G401.6 (cell line): ENCODE measurements at regions not wholly inside any gene's neighbourhood (a gene's known extent, or its start where the extent isn't known, plus 50 kb on each side); places are given as distances from the start of the nearest gene placed in this dataset.
"Not testable (repeated sequence)": the region's sequence is repeated elsewhere in the genome, so short reads cannot be mapped to it uniquely, and the experiment has no call there.

Experiments
- FAIRE-seq: peaks from 2 replicates; lab custom pipeline; 2012; peaks lifted over from hg19 to GRCh38; lab: Jason Lieb, UNC

DNA sequence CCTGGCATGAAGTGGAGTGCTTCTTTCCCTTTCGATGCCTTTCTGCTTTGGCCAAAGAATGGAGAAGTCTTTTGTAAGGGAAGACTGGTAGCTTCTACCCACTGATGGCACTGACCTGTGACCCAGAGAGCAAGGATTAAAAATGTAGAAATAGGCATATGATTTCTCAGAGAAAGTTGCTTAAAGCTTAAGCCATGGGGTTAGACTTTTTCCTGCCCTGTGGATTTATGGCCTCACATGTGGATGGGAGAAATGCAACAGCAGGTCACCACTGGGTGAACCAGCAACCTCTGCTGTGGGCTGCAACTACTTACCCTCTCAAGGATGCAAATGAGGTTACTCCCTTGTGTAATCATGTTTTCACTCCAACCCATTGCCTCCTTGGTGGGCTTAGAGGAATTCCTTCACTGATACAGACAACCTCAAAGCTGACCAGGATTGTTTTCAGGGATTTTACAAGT lies 86.7 kb upstream of the CDC42EP3 start:
- not testable (repeated sequence) for FAIRE-seq

DNA sequence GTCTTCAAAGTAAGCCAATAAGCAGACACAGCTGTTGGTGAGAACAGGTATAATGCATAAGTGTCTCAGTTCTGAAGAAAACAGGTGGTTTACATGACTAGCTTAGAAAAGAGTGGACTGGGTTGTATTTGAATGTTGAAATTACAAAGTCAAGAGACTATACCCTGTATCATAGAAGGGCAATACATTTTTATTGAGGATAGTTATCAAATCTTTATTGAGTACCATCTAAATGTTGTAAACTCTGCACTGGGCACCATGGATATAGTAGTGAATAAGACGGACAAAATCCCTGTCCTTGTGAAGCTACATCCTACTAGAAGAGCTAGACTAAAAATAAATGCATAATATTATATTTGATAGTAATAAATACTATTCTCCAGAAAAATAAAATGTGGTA lies 88.5 kb upstream of the CDC42EP3 start:
- not testable (repeated sequence) for FAIRE-seq

DNA sequence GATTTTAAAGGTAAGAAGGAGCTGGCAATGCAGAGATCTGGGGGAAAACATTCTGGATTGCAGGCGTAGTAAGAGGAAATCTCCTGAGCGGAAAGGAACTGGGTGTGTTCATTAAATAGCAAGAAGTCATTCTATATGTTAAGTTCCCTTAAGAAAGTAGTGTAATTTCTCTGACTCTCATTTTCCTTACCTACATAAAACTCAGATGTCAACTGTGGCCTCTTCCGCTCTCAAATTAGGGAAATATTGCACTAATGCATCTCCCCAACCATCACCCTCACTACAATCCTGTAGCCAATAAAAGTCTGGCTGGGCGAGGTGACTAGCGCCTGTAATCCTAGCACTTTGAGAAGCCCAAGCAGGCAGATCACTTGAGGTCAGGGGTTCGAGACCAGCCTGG lies 89.0 kb upstream of the CDC42EP3 start:
- FAIRE-seq: no peak

DNA sequence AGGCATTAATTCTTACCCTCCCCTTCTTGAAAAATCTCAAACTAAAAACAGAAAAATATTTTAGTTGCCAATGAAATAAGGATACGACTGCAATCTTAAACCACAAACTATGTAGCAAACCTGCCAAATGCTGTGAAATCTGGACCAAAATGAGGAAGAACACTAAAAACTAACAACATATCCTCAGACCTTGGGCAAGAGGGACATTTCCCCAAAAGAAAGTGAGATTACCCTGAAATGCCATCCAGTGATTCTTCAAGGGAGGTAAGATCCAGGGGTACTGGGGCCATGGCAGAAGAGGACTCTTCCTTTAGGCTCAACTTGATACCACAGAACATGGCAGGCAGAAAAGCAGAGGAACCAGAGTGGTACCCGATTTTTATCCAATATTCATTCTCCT lies 90.8 kb upstream of the CDC42EP3 start:
- FAIRE-seq: not testable (repeated sequence)

DNA sequence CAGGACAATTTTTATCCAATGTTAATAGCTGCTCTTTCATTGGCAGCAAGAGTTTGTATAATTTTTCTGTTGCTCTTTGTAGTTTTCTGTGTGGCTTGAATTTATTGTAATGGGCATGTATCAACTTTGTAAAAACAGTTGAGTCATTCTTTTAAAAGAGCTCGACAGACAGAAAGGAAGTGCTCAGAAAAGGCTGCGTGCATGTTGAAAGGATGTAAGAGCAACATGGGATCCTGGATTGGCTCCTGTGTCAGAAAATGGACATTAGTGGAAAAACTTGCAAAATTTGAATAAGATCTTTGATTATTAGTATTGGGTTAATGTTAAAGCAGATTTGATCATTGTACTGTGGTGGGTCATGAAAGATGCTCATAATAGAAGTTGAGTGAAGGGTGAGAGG lies 93.3 kb upstream of the CDC42EP3 start:
- FAIRE-seq: no peak

DNA sequence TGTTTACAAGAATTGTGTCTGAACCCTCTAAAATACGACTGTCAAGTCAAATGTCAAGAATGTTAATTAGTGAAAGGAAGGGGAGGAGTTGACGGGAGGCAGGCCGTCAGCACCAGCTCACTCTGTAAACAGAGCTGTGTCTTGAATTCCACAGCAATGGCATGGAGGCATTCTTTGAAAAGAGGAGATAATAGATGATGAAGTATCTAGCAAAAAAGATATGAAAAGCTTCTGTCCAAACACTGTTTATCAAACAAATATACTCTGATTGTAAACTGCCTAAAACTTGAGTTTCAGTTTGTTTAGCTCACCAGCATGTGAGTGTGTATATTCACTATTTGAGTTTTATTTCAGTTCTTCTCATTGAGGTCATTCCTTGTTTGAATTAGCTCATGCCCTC lies 94.7 kb upstream of the CDC42EP3 start:
- no peak for FAIRE-seq

DNA sequence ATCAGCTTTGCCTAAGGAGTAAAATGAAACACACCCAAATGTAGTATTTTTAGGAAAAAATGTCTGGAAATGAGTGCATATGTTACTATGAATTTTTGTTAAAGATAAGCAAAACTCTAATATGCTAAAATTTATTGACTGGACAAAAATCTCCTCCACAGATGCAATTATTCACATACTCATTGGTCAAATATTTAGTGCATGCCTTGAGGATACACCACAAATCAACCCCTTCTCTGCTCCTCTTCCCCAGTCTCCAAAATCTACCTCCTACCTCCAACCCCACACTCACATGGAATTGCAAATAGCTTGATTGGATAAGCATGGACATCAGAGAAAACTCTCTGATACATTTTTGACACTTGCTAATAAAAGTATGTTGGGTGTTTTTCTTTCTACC lies 95.6 kb upstream of the CDC42EP3 start:
- FAIRE-seq: no peak

DNA sequence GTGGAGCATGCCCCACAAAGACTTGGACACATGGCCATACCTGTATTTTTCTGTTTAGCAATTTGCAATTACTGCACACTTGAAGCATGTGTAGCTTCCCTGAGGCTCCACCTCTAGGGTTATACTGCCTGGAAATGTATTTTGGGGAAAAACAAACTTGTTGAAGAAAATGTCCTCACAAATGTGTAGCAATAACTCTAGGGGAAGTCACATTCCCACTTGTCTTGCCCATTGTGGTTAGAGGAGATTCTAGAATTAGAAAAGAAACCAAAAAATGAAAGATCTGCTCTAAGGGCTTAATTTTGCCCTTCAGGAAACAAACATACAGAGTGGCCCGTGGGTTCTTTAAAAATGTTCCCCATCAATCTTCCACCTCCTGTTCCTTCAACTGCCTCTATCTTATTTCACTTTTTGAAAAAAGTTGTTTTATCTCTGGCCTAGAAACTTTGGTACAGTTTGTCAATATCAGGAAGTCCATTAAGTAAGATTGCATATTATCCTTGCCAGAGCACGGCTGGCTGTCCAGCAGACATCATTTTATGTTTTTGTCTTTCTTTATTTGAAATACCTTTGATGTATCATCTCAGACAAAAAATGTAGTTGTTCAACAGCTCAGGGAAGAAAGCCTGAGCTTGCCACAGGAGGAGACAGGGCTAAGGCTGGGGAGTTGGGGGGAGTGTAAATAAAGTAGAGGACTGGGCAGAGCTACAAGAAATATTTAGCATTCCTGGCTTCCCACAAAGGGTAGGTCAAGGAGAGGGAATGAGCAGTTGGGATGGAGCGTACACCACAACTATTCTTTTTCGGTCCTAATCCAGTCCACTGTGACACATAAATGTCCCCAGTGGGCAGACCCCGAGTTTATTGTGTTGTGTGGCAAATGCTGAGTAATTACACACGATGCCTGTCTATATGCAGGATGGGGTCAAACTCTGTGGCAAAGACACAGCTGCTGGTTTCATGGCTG lies 96.8 kb upstream of the CDC42EP3 start:
- FAIRE-seq: no peak

DNA sequence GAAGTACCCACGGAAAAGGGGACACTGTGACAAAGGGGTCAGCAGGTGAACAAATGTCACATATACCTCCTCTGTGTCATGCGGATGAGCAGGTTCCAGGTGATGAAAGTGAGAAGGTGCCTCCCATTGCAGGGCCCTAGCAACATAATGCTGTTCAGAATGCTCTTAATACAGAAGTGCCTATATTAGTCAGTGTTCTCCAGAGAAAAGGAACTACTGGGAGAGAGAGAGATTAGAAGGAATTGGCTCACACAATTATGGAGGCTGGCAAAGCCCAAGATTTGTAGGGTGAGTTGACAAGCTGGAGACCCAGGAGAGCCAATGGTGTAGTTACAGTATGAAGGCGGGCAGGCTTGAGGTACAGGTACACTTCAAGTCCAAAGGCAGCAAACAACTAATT lies 98.1 kb upstream of the CDC42EP3 start:
- no peak for FAIRE-seq

DNA sequence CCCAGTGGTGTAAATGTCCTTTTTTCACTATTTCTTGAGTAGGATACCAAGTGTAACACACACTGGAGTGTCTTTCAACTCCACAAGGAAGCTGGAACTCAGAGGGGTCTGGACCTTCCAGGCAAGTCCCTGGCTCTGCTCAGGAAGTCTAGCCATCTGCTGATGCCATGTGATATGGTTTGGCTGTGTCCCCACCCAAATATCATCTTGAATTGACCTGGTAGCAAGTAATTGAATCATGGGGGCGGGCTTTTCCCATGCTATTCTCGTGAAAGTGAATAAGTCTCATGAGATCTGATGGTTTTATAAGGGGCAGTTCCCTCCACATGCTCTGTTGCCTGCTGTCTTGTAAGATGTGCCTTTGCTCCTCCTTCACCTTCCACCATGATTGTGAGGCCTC lies 99.4 kb upstream of the CDC42EP3 start:
- FAIRE-seq: no peak

DNA sequence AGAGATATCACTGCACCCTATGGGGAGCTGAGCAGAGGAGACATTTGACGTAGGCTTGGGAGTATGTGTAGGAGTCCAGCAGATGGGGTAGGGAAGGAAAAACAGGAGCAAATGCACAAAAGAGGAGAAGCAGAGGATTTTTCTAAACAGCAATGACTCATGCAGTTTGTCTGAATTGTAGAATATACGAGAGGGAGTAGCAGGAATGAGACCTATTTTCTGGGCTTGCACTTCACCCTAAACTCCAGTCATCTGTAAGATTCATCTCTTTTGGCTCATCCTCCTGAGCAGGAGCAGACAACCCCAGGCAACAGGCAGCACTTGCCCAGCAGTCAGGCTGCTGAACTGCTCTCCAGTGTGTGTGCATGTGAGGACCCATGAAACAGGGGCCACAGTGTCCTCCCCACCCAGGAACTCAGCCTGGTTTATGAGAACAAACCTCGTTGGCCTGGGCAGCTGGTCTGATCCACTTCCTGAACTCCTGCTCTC lies 100.2 kb upstream of the CDC42EP3 start:
- FAIRE-seq: no peak

DNA sequence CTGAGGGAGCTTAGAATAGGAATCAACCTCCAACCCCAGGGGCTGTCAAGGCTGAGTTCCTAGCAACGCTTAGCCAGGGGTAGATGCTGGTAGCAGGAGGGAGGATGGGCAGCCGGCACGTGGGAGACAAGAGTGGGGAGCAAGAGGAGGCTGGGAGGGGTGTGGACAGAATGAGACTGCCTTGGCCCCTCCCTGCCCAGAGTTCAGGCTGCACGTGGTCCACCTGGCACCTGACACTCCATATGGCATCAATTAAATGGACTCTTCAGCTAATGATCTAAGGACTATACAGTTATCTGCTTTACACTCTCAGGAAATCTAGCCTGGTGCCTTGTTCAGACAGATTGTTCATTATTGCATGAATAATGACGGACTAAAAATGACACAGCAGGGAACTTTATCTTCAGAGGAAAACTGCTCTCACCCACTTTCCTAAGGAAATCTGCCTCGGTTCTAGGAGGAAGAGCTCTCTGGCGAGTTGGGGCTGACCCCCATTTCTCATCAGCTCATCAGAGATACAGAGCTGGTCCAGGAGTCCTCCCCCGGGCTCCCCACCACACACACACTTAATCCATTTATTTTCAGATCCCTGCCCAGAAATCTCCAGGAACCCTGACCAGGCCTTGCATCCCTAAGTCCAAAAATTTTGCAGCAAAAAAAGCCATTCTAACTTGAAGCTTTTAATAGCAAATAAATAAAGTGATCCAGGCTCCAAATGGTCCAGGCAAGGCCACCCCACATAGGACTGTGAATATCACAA lies 102.1 kb upstream of the CDC42EP3 start:
- no peak for FAIRE-seq

DNA sequence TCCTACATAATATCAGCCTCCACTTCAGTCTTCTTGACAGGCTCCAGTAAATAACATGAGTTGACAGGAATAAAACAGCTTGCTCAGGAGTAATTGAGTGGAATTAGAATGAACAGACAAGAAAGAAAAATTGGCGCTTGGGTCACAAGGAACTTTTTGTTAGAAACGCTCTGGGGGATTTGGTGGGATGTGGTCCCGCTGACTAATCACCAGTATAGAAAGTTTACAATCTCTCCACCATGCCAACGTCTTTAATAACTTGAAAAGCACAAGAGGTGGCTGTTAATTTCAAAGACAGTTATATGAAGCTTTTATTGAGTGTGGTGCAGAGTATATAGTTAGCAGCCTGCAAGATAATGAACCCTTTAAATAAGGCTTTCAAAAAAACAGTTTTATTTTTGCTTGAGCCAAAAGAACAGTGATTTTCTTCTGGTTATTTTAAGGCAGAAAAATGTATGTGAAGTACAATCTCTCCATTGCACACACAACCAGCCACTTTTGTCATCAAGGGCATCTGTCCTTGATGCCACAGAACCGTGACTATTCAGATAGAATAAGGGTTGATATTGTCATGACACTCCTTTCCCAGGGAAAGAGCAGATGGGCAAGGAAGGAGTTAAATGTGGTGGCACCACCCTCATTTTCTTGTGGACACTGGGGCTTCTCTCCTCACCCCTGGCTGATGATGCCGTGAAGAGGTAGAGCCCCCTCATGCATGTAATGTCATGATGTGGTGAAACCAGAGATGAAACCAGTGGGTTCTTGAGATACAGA lies 102.9 kb upstream of the CDC42EP3 start:
- not testable (repeated sequence) for FAIRE-seq

DNA sequence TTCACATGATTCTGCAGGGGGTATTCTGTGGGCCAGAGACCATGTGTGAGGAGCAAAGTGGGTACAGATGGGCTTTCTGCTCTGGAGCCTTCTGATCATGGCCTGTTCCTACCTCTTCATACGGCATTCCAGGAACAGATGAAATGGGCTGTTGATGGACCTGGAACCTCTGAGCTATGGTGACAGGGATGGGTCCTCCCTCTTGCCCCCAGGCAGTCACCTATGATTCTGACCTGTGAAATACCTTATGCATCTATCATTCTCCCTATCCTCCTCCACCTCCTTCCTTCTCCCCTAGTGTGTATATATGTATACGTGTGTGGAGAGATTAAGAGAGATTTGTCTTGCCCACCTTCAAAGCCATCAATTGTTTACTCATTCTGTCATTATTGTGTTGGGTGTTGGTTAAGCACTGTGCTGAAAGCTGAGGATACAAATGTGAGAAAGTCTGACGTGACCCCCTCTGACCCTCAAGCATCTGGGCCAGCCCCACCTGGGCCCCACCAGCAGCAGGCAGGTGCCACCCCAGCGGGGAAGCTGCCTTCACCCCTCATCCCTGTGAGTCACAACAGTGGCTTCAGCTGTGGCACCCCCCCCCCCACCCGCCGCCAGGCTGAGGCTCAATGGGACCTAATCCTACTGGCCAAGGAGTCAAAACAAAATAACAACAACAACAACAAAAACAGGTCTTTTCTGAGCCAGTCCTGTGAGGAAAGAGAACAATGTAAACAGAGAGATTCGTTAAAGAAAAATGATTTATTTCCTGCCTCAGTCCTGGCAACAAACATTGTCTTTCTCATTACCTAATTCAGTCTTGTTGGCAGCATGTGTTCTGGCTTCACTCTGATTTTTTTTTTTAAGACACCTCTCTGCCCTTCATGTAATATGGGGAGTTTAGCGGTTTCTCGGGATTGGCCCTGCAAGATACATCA lies 103.8 kb upstream of the CDC42EP3 start:
- FAIRE-seq: no peak

DNA sequence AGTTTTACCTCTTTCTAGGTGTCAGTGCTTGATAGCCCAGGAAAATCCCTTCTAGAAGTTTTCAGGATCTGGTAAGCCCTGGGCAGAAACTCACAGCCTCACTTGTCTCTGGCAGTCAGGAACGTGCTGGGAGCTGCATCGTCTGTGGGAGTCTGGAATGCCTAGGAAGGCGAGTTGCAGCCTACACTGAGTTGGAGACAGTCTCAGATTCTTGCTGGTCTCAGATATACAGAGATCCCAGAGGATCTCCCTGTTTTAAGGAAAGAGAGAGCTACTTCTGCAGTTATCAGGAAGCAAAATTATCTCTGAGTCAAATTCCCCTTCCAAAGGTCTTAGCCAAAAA lies 104.4 kb upstream of the CDC42EP3 start:
- FAIRE-seq: no peak

DNA sequence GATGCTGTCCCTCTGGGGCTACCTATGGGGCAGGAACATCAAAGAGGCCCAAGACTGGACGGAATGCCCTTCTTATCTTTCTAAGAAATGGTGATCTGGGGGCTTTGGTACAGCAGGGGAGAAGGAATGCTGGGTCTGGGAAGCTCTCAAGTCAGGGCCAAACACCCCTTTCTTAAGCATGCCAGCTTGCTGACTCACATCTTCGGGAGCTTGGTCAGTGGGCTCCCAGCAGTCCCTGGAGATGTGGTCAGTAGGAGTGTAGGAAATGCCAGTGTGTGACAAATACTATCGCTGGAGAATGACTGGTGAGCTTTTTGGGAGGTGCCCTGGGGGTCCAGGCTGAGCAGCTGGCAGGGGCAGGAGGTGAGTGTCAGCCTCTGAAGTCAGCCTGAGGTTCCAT lies 105.0 kb upstream of the CDC42EP3 start:
- no peak for FAIRE-seq

DNA sequence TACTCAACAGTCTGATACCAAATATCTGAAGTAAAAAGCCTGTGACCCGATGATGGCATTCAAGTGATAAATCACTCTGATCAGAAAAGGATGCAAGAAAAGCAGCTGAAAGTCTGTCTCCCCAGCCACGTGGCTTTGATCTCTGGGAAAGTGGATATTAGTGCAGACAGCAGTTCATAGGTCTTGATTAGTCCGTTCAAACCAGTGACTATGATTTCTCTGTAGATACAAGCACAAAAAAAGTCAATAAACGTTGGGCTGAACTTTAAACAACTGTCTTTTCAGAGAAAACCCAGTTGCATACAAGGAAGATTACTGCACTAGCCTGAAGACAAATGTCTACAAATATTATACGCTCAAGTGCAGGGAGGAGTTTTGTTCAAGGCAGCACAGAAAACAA lies 107.7 kb upstream of the CDC42EP3 start:
- no peak for FAIRE-seq

DNA sequence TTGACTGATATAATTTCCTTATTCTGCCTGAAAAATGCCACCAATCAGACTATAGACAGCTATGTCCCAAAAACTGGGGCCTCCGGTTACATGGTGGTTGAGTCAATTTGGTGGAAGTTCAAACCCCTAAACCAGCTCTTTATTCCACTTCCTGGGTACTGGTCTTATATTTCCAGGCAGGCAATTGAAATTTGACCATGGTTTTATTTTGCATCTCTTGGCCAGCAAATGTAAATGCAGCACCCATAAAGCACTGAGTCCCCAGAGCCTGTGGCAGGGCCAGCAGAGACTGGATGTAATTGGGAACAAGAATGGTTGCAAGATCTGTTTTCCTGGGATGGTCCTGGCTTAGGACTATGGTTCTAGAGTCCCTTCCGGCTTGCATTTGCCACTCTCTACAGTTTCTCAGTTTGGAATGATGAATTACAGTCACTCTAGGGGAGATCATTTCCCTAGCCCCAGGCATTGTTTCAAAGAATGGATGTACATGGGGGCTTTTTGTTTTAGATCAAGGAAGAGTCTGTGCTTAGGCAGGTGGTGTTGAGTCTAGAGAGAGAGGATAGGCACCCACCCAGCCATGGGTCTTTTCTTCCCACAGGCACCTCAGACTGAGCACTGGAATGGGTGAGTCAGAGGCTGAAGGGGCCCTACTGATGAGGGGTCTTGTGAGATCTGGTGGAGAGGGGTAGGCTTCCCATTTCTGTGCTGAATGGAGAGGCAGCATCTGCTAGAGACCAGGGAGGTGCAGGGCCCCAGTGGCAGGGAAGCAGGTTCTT lies 108.4 kb upstream of the CDC42EP3 start:
- no peak for FAIRE-seq

DNA sequence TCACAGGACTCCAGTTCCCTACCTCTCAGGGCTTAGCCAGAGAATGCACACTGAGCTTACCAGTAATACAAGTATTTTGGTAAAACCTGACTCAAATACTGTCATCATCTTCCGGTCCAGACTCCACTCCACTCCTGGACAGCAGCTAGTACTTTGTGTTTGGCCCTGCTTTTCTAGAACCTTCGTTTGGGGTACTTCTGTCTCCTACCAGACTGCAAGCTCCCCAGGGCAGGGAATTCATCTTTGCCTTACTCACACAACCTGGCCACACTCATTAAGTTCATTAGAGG lies 108.9 kb upstream of the CDC42EP3 start:
- FAIRE-seq: no peak

DNA sequence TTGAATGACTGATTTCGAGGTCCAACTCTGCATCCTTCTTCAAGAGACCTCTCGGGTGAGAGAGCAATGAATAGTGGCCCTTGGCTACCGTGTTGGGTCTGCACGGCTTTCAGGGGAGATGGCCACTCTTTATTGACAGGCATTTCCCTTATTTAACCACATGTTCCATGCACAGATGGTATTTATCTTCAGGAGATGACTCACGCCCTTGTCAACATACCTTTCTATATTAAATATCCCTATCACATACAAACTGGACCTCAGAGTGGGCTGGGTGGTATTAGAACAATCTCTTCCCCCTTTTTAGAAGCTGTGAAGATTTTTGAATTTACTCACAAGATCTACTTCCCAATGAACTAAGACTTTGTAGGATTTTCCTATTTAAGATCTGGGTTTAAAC lies 109.6 kb upstream of the CDC42EP3 start:
- no peak for FAIRE-seq

DNA sequence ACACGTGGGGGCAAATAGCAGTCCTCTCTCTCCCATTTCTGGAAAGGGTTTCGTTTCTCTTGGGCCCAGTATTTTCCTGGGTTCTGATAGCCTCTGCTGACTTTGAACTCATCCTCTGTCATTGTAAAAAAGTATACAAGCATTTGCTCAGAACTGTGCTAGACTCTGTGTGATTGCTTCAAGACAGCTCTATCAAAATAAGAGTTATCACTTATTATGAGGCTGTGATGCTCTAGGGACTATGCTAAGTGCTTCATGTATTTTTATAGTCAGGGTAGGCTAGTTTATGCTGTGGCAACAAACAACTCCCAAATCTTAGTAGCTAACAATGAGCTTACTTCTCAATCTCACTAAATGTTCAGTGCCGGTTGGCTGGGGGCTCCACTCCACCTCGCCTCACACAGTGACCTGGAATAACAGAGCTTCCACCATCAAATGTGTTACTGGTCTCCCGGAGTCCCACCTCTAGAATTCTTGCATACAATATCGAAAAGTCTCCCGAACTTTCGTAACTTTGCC lies 110.8 kb upstream of the CDC42EP3 start:
- FAIRE-seq: no peak
